Thoracic aorta (tissue), 2 donors: ENCODE measurements at regions not wholly inside any gene's neighbourhood (a gene's known extent, or its start where the extent isn't known, plus 50 kb on each side); places are given as distances from the start of the nearest gene placed in this dataset.
"Not testable (repeated sequence)": the region's sequence is repeated elsewhere in the genome, so short reads cannot be mapped to it uniquely, and the experiment has no call there.

Experiments used
- ATAC-seq: fragments of 150-250 bp; one replicate; pipeline ENCODE4 v1.8.0; 2017; ENCODE audit warnings: low read depth; ENCODE audit not compliant: insufficient number of reproducible peaks, low FRiP score
- DNase-seq: peaks from one replicate; pipeline ENCODE4 v3.0.0-alpha.2; 2020; ENCODE audit warnings: low spot score
- H3K27ac ChIP-seq, 2 donors: fragments of 200-600 bp; sonication (generic); 1 replicate in 1 of 2; 2 replicates in 1 of 2; pipeline ENCODE4 v1.5.1; 2016; ENCODE audit warnings: mild to moderate bottlenecking in 2 of 2, moderate library complexity in 2 of 2
- H3K27me3 ChIP-seq: fragments of 200-600 bp; sonication (generic); replicated peaks from 2 replicates; pipeline ENCODE4 v1.6.0; 2016; ENCODE audit warnings: mild to moderate bottlenecking; ENCODE audit not compliant: insufficient read depth
- H3K36me3 ChIP-seq: fragments of 200-600 bp; sonication (generic); one replicate; pipeline ENCODE4 v1.5.1; 2016
- H3K4me1 ChIP-seq, 2 donors: fragments of 200-600 bp; sonication (generic); 1 replicate in 1 of 2; 2 replicates in 1 of 2; pipeline versions ENCODE4 v1.5.1 to v1.6.0; 2016; ENCODE audit warnings: low read depth in 2 of 2, mild to moderate bottlenecking in 1 of 2; ENCODE audit not compliant: control insufficient read depth in 1 of 2
- H3K4me3 ChIP-seq: fragments of 200-600 bp; sonication (generic); 2 replicates; pipeline ENCODE4 v1.5.1; 2016; ENCODE audit warnings: mild to moderate bottlenecking
- H3K9me3 ChIP-seq: fragments of 200-600 bp; sonication (generic); 2 replicates; pipeline ENCODE4 v1.5.1; 2016
- TF ChIP-seq, protein P1 (sequence below): fragments of 200-600 bp; sonication (generic); IDR thresholded peaks from one replicate; pipeline ENCODE4 v1.5.1; 2019; ENCODE audit warnings: antibody characterized with exemption

DNA sequence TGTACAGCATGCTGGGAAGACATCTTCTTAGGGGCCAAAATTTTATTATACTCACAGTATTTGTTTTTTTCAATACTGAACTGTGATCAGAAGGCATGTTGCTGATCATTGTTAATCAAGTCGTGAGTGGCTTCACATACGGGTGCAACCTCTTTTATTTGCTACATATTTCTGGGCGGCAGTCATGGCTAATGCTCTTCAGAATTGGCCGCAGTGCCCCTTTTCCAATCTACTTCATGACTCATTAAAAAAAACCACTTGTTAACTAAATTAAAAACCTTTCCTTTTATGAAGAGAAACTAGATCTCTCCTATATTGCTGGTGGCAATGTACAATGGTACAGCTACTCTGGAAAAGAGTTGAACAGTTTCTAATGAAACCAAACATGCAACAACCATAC is 101.5 kb upstream of the C1GALT1C1 start:
- no peak for ATAC-seq
- Histone ChIP-seq H3K9me3 (no peaks in the 10 kb centered on the region), H3K36me3 (no peaks in the 10 kb centered on the region), H3K4me3 (no peak overlapping the region), H3K4me1 (no peaks in the 10 kb centered on the region), H3K27me3 (no peaks in the 10 kb centered on the region), H3K27ac (no peak overlapping the region)
- no peak for DNase-seq
- TF ChIP-seq, protein P1, sequence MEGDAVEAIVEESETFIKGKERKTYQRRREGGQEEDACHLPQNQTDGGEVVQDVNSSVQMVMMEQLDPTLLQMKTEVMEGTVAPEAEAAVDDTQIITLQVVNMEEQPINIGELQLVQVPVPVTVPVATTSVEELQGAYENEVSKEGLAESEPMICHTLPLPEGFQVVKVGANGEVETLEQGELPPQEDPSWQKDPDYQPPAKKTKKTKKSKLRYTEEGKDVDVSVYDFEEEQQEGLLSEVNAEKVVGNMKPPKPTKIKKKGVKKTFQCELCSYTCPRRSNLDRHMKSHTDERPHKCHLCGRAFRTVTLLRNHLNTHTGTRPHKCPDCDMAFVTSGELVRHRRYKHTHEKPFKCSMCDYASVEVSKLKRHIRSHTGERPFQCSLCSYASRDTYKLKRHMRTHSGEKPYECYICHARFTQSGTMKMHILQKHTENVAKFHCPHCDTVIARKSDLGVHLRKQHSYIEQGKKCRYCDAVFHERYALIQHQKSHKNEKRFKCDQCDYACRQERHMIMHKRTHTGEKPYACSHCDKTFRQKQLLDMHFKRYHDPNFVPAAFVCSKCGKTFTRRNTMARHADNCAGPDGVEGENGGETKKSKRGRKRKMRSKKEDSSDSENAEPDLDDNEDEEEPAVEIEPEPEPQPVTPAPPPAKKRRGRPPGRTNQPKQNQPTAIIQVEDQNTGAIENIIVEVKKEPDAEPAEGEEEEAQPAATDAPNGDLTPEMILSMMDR: no peak

DNA sequence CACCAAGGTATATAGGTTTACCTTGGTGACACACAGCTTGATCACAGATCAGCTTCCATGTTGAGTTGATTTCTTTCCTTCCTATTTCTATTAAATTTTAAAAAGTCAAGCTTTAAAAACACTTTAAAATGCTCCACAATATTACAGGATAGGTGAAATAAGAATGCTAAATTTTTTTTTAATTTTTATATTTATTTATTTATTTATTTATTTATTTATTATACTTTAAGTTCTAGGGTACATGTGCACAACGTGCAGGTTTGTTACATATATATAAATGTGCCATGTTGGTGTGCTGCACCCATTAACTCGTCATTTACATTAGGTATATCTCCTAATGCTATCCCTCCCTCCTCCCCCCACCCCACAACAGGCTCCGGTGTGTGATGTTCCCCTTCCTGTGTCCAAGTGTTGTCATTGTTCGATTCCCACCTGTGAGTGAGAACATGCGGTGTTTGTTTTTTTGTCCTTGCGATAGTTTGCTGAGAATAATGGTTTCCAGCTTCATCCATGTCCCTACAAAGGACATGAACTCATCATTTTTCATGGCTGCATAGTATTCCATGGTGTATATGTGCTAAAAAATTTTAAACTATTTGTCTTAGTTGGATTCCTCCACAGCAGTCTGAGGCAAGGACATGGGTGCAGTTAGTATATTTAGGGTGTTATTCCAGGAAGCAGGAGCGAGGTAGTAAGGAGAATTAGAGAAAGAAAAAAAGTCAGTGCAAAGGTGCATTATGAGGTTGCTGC is 99.8 kb upstream of the C1GALT1C1 start:
- H3K9me3 ChIP-seq, ATAC-seq, H3K27me3 ChIP-seq, H3K4me1 ChIP-seq, H3K27ac ChIP-seq, H3K36me3 ChIP-seq, DNase-seq, H3K4me3 ChIP-seq: not testable (repeated sequence)

DNA sequence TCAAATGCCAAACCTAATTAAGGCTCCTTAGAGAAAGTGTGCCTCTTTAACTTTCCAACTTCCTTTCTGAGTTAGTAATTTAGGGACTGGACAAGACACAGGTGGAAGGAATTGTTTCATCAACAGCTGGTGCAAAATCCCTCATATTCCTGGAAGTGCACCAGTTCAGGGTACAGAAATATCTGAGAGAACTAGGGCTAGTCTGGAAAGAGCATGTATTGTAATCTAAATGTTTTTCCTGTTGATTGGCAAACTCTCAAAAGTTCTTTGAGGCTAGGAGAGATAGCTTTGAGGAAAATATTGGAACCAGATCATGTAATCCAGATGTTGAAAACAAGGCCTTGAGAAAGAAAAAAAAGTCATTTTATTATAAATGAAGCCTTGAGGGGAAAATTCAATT is 98.1 kb upstream of the C1GALT1C1 start:
- Histone ChIP-seq H3K4me3 (no peak overlapping the region), H3K4me1 (no peaks in the 10 kb centered on the region), H3K9me3 (no peaks in the 10 kb centered on the region), H3K27me3 (no peaks in the 10 kb centered on the region), H3K27ac (no peak overlapping the region), H3K36me3 (no peaks in the 10 kb centered on the region)
- TF ChIP-seq, protein P1: no peak
- DNase-seq: no peak
- no peak for ATAC-seq

DNA sequence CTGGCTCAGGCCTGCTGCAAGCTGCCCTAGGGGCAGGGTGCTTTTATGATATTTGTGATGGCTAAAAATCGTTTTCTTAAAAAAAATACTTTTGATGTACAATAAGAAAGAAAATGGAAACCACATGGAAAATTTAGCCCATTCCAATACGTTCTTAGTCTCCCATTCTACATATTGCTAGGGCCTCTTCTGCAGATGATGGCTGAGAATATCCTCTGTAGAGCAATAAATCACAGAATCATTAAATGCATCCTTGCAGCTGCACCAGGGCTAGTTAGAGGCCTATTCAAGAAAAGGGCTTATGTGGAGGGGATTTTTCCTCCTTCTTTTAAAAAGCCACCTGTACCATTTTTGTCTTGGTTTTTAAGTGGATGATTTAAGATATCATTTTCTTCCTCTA is 97.6 kb upstream of the C1GALT1C1 start:
- Histone ChIP-seq H3K36me3 (no peaks in the 10 kb centered on the region), H3K4me1 (no peaks in the 10 kb centered on the region), H3K27me3 (no peaks in the 10 kb centered on the region), H3K4me3 (no peak overlapping the region), H3K27ac (no peak overlapping the region), H3K9me3 (no peaks in the 10 kb centered on the region)
- TF ChIP-seq, protein P1: no peak
- ATAC-seq: no peak
- no peak for DNase-seq

DNA sequence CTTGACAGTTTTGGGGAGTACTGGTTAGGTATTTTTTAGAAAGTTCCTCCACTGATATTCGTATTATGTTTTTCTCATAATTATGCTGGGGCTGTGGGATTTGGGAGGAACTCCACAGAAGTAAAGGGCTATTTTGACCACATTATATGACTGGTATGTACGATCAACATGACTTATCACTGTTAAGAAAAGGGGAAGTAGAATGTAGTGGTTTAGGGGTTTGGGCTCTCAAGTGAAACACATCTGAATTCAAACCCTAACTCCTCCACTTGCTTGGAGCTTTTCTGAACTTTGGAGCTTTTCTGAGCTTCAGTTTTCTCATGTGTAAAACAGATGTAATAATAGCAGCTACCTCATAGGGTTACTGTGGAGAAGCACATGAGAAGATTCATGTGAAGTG is 96.4 kb upstream of the C1GALT1C1 start:
- ATAC-seq: no peak

More for the DNA sequence above, 96.4 kb upstream of the C1GALT1C1 start:
- Histone ChIP-seq H3K36me3 (no peaks in the 10 kb centered on the region), H3K27ac (no peak overlapping the region), H3K4me1 (no peaks in the 10 kb centered on the region), H3K4me3 (no peak overlapping the region), H3K27me3 (no peaks in the 10 kb centered on the region), H3K9me3 (no peaks in the 10 kb centered on the region)
- DNase-seq: no peak
- TF ChIP-seq, protein P1: no peak
